H1 (cell line): ENCODE measurements at regions not wholly inside any gene's neighbourhood (a gene's known extent, or its start where the extent isn't known, plus 50 kb on each side); places are given as distances from the start of the nearest gene placed in this dataset.

Experiments
- CBX5 ChIP-seq: fragments of 300-800, 300-1000 bp; sonication (generic); IDR thresholded peaks from 2 replicates; pipeline ENCODE4 v1.7.1; 2016; ENCODE audit warnings: antibody characterized with exemption, low read length, low read depth
- EP300 ChIP-seq, 2 experiments: IDR thresholded peaks; 1 replicate in 1 of 2; 2 replicates in 1 of 2; pipeline ENCODE4 v1.6.1; 2011 to 2012; ENCODE audit warnings: low read depth in 2 of 2, low read length in 2 of 2, mild to moderate bottlenecking in 2 of 2, borderline replicate concordance in 1 of 2, inconsistent platforms in 1 of 2, moderate library complexity in 1 of 2
- EZH2 ChIP-seq: fragments of 200-600 bp; sonication (generic); IDR thresholded peaks from 2 replicates; pipeline ENCODE4 v1.7.1; 2012; ENCODE audit warnings: low read depth, mild to moderate bottlenecking, moderate library complexity, low read length, inconsistent platforms; ENCODE audit not compliant: severe bottlenecking
- KDM4A ChIP-seq: IDR thresholded peaks from one replicate; pipeline ENCODE4 v1.7.1; 2012; ENCODE audit warnings: low read depth, mild to moderate bottlenecking, moderate library complexity, low read length, inconsistent platforms; ENCODE audit not compliant: severe bottlenecking
- TF ChIP-seq, protein P1 (sequence below): IDR thresholded peaks from 2 replicates; pipeline ENCODE4 v1.6.1; 2012; ENCODE audit warnings: low read length, inconsistent platforms

DNA sequence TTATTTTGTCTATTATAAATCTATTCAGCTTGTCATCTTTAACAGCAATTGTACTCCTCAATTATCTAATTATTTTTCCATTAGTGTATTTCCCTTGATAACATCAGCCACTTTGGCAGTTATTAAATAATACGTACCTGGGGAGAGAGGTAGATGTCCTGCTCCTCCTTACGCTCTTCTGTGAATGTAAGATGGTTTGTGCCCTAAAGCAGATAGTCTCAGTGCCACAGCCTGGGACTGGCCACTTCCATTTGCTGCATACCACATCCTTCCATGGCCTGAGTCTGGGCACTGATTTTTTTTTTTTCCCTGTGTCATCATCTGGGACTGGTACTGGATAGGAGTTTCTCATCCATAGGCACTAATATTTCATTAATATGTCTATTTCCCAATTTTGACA lies 632.4 kb upstream of the LRRTM4 start (continued):
- TF ChIP-seq EZH2 (no peak), EP300 (IDR thresholded peaks at IDR 0.05; ENCODE audit: borderline replicate concordance in 1 of 2, low read depth in 2 of 2, low read length in 2 of 2) (no peak), KDM4A (no peak), CBX5 (no peak)
- TF ChIP-seq, protein P1, sequence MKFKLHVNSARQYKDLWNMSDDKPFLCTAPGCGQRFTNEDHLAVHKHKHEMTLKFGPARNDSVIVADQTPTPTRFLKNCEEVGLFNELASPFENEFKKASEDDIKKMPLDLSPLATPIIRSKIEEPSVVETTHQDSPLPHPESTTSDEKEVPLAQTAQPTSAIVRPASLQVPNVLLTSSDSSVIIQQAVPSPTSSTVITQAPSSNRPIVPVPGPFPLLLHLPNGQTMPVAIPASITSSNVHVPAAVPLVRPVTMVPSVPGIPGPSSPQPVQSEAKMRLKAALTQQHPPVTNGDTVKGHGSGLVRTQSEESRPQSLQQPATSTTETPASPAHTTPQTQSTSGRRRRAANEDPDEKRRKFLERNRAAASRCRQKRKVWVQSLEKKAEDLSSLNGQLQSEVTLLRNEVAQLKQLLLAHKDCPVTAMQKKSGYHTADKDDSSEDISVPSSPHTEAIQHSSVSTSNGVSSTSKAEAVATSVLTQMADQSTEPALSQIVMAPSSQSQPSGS: no peak
